ENCODE measurements at regions not wholly inside any gene's neighbourhood (a gene's known extent, or its start where the extent isn't known, plus 50 kb on each side); places are given as distances from the start of the nearest gene placed in this dataset.

DNA sequence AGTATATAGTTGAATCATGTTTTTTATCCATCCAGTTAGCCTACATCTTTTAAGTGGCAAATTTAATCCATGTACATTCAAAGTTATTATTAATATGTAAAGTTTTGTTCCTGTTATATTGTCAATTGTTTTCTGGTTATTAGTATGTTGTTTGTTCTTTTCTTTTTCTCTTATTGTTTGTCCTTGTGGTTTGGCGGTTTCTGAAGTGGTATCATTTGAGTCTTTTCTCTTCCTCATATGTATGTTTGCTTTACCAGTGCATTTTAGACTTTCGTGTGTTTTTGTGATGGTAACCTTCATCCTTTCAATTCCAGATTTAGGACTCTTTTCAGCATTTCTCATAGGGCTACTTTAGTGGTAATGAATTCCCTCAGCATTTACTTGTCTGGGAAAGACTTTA is 130.4 kb upstream of the RFX3 start:
- Histone ChIP-seq H2BK120ac (ENCODE audit: insufficient read depth, low read length, poor library complexity) (no peak overlapping the region), H3K4me1 (ENCODE audit: control insufficient read depth in 1 of 2, insufficient read depth in 2 of 2, low read length in 2 of 2) (no peaks in the 10 kb centered on the region), H3K9me3 (ENCODE audit: insufficient read depth, low read depth, low read length) (no peaks in the 10 kb centered on the region), H4K91ac (ENCODE audit: low read depth, low read length) (no peak overlapping the region), H3K23ac (ENCODE audit: low read length) (no peak overlapping the region), H3K9ac (ENCODE audit: low read length) (no peak overlapping the region), H3K4me3 (ENCODE audit: low read depth, low read length) (no peak overlapping the region), H3K27ac (ENCODE audit: low read depth, low read length) (no peak overlapping the region), H2AK5ac (ENCODE audit: low read length) (no peak overlapping the region), H3K4ac (ENCODE audit: low read depth, low read length) (no peak overlapping the region), H4K12ac (ENCODE audit: low read depth, low read length) (no peak overlapping the region), H3K36me3 (ENCODE audit: control insufficient read depth in 1 of 2, insufficient read depth in 2 of 2, low read length in 2 of 2) (no peaks in the 10 kb centered on the region), H3K18ac (ENCODE audit: low read length) (no peak overlapping the region), H3K4me2 (ENCODE audit: low read length) (no peak overlapping the region), H2BK5ac (ENCODE audit: low read depth, low read length, poor library complexity) (no peak overlapping the region), H3K27me3 (ENCODE audit: insufficient read depth, low read length) (no peaks in the 10 kb centered on the region), H4K8ac (ENCODE audit: low read depth, low read length) (no peak overlapping the region), H2AFZ (ENCODE audit: insufficient read depth, low read length, poor library complexity) (no peak overlapping the region), H2BK12ac (ENCODE audit: low read length) (no peak overlapping the region), H3K79me2 (ENCODE audit: control insufficient read depth, insufficient read depth, low read length, poor library complexity) (no peaks in the 10 kb centered on the region), H3K14ac (ENCODE audit: low read length) (no peak overlapping the region), H3K79me1 (ENCODE audit: low read length) (no peaks in the 10 kb centered on the region)
- no CpG with 5 or more reads among the region's 2 CpGs for WGBS (ENCODE audit: extremely low coverage, insufficient coverage, insufficient read length)
- no peak for DNase-seq

DNA sequence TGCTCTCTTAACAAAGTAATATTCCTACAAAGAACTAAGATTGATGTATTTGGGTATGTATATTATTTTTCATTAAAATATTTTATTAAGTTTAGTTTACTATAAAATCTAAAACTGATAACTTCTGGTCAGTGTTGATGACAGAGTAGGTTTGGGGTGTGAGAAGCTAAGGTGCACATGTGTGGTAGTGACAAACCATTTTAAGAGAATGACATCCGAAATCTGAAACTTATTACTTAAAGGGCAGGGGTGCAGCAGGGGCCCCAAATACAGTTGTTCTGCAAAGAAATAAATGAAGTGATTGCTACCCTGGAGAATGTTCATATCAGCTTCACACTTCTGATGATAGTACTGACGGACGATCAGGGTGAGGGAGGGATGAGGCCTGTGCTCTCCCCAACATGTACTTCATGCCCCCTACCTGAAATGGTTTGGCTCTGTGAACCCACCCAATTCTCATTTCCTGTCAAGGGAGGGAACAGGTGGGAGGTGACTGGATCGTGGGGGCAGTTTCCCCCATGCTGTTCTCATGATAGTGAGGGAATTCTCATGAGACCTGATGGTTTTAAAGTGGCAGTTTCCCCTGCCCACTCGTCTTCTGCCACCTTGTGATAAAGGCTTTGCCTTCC is 125.3 kb upstream of the RFX3 start:
- Histone ChIP-seq H3K18ac (ENCODE audit: low read length) (no peak overlapping the region), H2AFZ (ENCODE audit: insufficient read depth, low read length, poor library complexity) (no peak overlapping the region), H3K23ac (ENCODE audit: low read length) (no peak overlapping the region), H2BK120ac (ENCODE audit: insufficient read depth, low read length, poor library complexity) (no peak overlapping the region), H3K14ac (ENCODE audit: low read length) (no peak overlapping the region), H2BK5ac (ENCODE audit: low read depth, low read length, poor library complexity) (no peak overlapping the region), H4K12ac (ENCODE audit: low read depth, low read length) (no peak overlapping the region), H3K79me1 (ENCODE audit: low read length) (no peaks in the 10 kb centered on the region), H3K4me2 (ENCODE audit: low read length) (no peak overlapping the region), H3K4ac (ENCODE audit: low read depth, low read length) (no peak overlapping the region), H3K4me1 (ENCODE audit: control insufficient read depth in 1 of 2, insufficient read depth in 2 of 2, low read length in 2 of 2) (no peaks in the 10 kb centered on the region), H3K9me3 (ENCODE audit: insufficient read depth, low read depth, low read length) (no peaks in the 10 kb centered on the region), H2BK12ac (ENCODE audit: low read length) (no peak overlapping the region), H2AK5ac (ENCODE audit: low read length) (no peak overlapping the region), H3K9ac (ENCODE audit: low read length) (no peak overlapping the region), H3K4me3 (ENCODE audit: low read depth, low read length) (no peak overlapping the region), H4K8ac (ENCODE audit: low read depth, low read length) (no peak overlapping the region), H4K91ac (ENCODE audit: low read depth, low read length) (no peak overlapping the region), H3K27ac (ENCODE audit: low read depth, low read length) (no peak overlapping the region), H3K36me3 (ENCODE audit: control insufficient read depth in 1 of 2, insufficient read depth in 2 of 2, low read length in 2 of 2) (no peaks in the 10 kb centered on the region), H3K27me3 (ENCODE audit: insufficient read depth, low read length) (no peaks in the 10 kb centered on the region), H3K79me2 (ENCODE audit: control insufficient read depth, insufficient read depth, low read length, poor library complexity) (no peaks in the 10 kb centered on the region)
- no CpG with 5 or more reads among the region's 5 CpGs for WGBS (ENCODE audit: extremely low coverage, insufficient coverage, insufficient read length)
- no peak for DNase-seq

DNA sequence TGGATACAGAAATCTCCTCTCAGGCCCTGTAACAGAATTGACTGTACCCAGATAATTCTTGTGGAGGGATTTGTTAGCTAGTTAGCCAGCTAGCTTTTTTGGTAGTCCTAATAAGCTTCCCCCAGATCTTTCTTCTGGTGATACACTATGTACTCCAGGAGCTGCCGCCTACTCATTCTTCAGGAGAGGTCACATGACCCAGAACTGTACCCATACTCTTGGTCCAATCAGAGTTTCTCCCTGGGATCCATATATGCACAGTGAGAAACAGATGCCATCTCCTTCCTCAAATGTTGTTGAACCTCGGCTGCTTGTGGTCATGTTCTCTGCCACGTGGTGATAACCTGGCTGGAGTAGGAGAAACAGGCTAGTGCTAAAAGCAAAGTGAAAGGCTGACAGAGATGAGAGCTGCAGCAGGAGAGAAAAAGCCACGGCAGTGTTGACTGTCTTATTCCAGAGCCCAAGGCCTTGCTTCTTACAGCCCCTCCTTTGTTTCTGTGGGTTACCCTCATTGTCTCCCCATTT is 123.0 kb upstream of the RFX3 start:
- Histone ChIP-seq H3K9ac (ENCODE audit: low read length) (no peak overlapping the region), H3K27me3 (ENCODE audit: insufficient read depth, low read length) (no peaks in the 10 kb centered on the region), H3K18ac (ENCODE audit: low read length) (no peak overlapping the region), H2BK120ac (ENCODE audit: insufficient read depth, low read length, poor library complexity) (no peak overlapping the region), H3K79me2 (ENCODE audit: control insufficient read depth, insufficient read depth, low read length, poor library complexity) (no peaks in the 10 kb centered on the region), H3K14ac (ENCODE audit: low read length) (no peak overlapping the region), H3K27ac (ENCODE audit: low read depth, low read length) (no peak overlapping the region), H2AK5ac (ENCODE audit: low read length) (no peak overlapping the region), H3K4me1 (ENCODE audit: control insufficient read depth in 1 of 2, insufficient read depth in 2 of 2, low read length in 2 of 2) (no peaks in the 10 kb centered on the region), H3K4ac (ENCODE audit: low read depth, low read length) (no peak overlapping the region), H3K36me3 (ENCODE audit: control insufficient read depth in 1 of 2, insufficient read depth in 2 of 2, low read length in 2 of 2) (no peaks in the 10 kb centered on the region), H3K4me3 (ENCODE audit: low read depth, low read length) (no peak overlapping the region), H2AFZ (ENCODE audit: insufficient read depth, low read length, poor library complexity) (no peak overlapping the region), H3K4me2 (ENCODE audit: low read length) (no peak overlapping the region), H4K91ac (ENCODE audit: low read depth, low read length) (no peak overlapping the region), H2BK5ac (ENCODE audit: low read depth, low read length, poor library complexity) (no peak overlapping the region), H4K8ac (ENCODE audit: low read depth, low read length) (no peak overlapping the region), H3K23ac (ENCODE audit: low read length) (no peak overlapping the region), H3K9me3 (ENCODE audit: insufficient read depth, low read depth, low read length) (no peaks in the 10 kb centered on the region), H2BK12ac (ENCODE audit: low read length) (no peak overlapping the region), H4K12ac (ENCODE audit: low read depth, low read length) (no peak overlapping the region), H3K79me1 (ENCODE audit: low read length) (no peaks in the 10 kb centered on the region)
- no peak for DNase-seq
- no CpG with 5 or more reads among the region's 4 CpGs for WGBS (ENCODE audit: extremely low coverage, insufficient coverage, insufficient read length)

DNA sequence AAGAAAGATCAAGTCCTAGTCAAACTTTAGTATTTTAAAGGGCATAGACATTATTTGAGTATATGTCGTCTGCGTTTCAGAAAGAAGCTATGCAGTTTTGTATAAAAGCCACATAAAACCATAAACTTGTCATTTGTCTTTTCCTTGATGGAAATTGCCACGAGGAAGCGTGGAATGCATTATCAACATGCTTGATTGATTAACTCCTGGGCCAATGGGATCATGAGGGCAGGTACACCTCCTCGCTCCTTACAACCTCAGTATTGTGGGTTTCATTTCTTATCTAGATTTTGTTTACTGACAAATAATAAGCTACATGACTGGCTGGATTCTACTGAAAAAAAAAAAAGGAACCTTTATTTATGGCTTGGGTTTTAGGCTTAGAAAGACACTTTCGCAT is 122.5 kb upstream of the RFX3 start:
- H3K9ac ChIP-seq (ENCODE audit: low read length), result no peak overlapping the region
- H3K4me2 ChIP-seq (ENCODE audit: low read length), result no peak overlapping the region
- H2BK12ac ChIP-seq (ENCODE audit: low read length), result no peak overlapping the region
- H3K9me3 ChIP-seq (ENCODE audit: insufficient read depth, low read depth, low read length), result no peaks in the 10 kb centered on the region
- H3K14ac ChIP-seq (ENCODE audit: low read length), result no peak overlapping the region
- no peak overlapping the region for H3K4ac ChIP-seq (ENCODE audit: low read depth, low read length)
- H4K12ac ChIP-seq (ENCODE audit: low read depth, low read length), result no peak overlapping the region
- no peak overlapping the region for H2BK120ac ChIP-seq (ENCODE audit: insufficient read depth, low read length, poor library complexity)
- H3K79me2 ChIP-seq (ENCODE audit: control insufficient read depth, insufficient read depth, low read length, poor library complexity), result no peaks in the 10 kb centered on the region
- no peak overlapping the region for H3K18ac ChIP-seq (ENCODE audit: low read length)
- H2AFZ ChIP-seq (ENCODE audit: insufficient read depth, low read length, poor library complexity), result no peak overlapping the region
- no peak overlapping the region for H4K91ac ChIP-seq (ENCODE audit: low read depth, low read length)
- no peak overlapping the region for H3K4me3 ChIP-seq (ENCODE audit: low read depth, low read length)
- H3K27me3 ChIP-seq (ENCODE audit: insufficient read depth, low read length), result no peaks in the 10 kb centered on the region
- DNase-seq, result no peak
- H3K23ac ChIP-seq (ENCODE audit: low read length), result no peak overlapping the region
- no peaks in the 10 kb centered on the region for H3K36me3 ChIP-seq (ENCODE audit: control insufficient read depth in 1 of 2, insufficient read depth in 2 of 2, low read length in 2 of 2)
- no peaks in the 10 kb centered on the region for H3K79me1 ChIP-seq (ENCODE audit: low read length)
- no peaks in the 10 kb centered on the region for H3K4me1 ChIP-seq (ENCODE audit: control insufficient read depth in 1 of 2, insufficient read depth in 2 of 2, low read length in 2 of 2)
- no peak overlapping the region for H2BK5ac ChIP-seq (ENCODE audit: low read depth, low read length, poor library complexity)
- no peak overlapping the region for H2AK5ac ChIP-seq (ENCODE audit: low read length)
- H3K27ac ChIP-seq (ENCODE audit: low read depth, low read length), result no peak overlapping the region
- no CpG with 5 or more reads among the region's 6 CpGs for WGBS (ENCODE audit: extremely low coverage, insufficient coverage, insufficient read length)
- no peak overlapping the region for H4K8ac ChIP-seq (ENCODE audit: low read depth, low read length)

Measured in trophoblast cell (in vitro differentiated cells and primary cell).